Body of pancreas (tissue), 4 donors: ENCODE measurements at regions not wholly inside any gene's neighbourhood (a gene's known extent, or its start where the extent isn't known, plus 50 kb on each side); places are given as distances from the start of the nearest gene placed in this dataset.

Experiments
- CTCF ChIP-seq, 7 experiments: fragments of 450-650 bp in 4 of 7; fragments of 200-600 bp in 3 of 7; sonication (generic) in 3 of 7; IDR thresholded peaks; one replicate each; pipeline ENCODE4 v1.5.1; 2016 to 2019; ENCODE audit warnings: antibody characterized with exemption in 7 of 7
- POLR2A ChIP-seq, 3 donors: fragments of 450-650 bp; IDR thresholded peaks; one replicate each; pipeline ENCODE4 v1.6.1; 2016; ENCODE audit warnings: antibody characterized with exemption in 3 of 3, mild to moderate bottlenecking in 2 of 3

DNA sequence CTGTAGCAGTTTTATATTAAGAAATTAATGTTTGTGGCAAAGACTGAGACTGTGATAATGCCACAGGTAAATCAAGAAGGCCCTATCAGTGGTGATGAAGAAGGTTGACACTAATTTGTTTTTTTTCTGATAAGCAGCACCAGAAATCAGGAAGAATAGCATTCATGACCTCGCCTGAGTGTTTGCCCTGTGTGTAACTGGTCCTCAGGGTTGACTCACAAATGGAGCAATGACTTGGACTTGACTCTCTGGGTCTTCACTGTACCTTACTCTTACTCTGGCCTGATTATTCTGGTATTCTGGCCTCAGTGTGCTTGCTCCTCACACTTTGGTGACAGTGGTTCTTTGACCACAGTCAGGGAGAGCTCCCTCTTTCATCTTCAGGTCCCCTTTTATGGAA is 243.9 kb downstream of the HAO1 start:
- no peak for TF ChIP-seq POLR2A (IDR thresholded peaks at IDR 0.05)
- TF ChIP-seq CTCF (IDR thresholded peaks at IDR 0.05) = no peak
